ENCODE measurements at regions not wholly inside any gene's neighbourhood (a gene's known extent, or its start where the extent isn't known, plus 50 kb on each side); places are given as distances from the start of the nearest gene placed in this dataset.

DNA sequence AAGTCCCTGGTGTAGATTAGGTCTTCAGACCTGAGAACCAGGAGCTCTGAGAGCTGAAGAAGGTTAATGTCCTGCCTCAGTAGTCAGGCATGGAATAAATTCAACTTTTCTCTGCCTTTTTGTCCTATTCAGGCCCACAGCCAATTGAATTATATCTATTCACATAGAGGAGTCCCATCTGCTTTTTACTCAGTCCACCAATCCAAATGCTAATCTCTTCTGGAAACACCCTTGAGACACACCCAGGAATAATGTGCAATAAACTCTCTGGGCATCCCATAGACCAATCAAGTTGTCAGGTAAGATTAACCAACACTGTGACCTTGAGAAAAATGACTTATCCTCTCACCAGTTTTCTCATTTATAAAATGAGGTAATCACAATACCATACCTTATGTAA is 129.4 kb downstream of the MEX3B start:
- TF ChIP-seq, protein P1, sequence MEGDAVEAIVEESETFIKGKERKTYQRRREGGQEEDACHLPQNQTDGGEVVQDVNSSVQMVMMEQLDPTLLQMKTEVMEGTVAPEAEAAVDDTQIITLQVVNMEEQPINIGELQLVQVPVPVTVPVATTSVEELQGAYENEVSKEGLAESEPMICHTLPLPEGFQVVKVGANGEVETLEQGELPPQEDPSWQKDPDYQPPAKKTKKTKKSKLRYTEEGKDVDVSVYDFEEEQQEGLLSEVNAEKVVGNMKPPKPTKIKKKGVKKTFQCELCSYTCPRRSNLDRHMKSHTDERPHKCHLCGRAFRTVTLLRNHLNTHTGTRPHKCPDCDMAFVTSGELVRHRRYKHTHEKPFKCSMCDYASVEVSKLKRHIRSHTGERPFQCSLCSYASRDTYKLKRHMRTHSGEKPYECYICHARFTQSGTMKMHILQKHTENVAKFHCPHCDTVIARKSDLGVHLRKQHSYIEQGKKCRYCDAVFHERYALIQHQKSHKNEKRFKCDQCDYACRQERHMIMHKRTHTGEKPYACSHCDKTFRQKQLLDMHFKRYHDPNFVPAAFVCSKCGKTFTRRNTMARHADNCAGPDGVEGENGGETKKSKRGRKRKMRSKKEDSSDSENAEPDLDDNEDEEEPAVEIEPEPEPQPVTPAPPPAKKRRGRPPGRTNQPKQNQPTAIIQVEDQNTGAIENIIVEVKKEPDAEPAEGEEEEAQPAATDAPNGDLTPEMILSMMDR (IDR thresholded peaks at IDR 0.05; ENCODE audit: extremely low read depth, insufficient read depth, missing control alignments): no peak
- in situ Hi-C loops (cut with MboI; ENCODE audit: low pct_unique_long_range_greater_than_20kb, low sequenced_read_pairs, unreplicated experiment): no loop called here
- no peak for DNase-seq (ENCODE audit: low spot score)

DNA sequence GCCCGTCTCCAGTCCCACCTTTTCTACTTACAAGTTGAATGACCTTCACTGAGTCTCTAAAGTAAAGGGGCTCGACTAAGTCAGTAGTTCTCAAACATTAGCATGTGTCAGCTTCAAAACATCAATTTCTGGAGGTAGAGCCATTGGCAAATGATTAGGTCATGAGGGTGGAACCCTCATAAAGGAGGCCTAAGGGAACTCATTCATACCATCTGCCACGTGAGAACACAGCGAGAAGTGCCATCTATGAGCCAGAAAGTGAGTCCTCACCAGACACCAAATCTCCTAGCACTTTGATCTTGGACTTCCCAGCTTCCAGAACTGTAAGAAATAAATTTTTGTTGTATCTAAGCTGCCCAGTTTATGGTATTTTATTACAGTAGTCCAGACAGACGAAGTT is 129.8 kb downstream of the MEX3B start:
- TF ChIP-seq, protein P1 (IDR thresholded peaks at IDR 0.05; ENCODE audit: extremely low read depth, insufficient read depth, missing control alignments): no peak
- in situ Hi-C loops (cut with MboI; ENCODE audit: low pct_unique_long_range_greater_than_20kb, low sequenced_read_pairs, unreplicated experiment): no loop called here
- DNase-seq (ENCODE audit: low spot score): no peak

DNA sequence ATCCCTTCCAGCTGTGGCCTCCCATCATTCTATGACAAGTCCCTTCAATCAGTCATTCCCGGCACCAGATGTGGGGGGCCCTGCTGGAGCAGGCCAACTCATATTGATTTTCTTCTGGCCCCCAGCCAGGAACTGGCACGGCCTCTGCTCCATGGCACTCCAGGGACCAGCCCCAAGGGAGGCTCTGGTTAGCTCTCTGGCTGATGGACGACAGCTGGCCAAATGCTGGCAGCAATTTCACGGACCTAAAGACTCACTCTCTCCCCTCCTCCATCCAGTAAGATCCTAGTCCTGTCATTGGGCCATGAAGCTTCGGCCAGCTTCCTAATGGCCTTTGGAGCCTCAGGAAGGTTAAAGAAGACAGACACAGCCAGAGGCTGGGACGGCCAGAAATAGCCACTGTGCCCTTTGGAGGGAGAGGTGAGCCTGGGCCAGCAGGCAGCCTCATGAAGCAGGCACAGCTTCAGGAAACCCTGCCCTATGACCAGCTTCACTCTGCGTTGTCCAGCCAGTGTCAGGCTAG is 131.0 kb downstream of the MEX3B start:
- in situ Hi-C loops (cut with MboI; ENCODE audit: low pct_unique_long_range_greater_than_20kb, low sequenced_read_pairs, unreplicated experiment): no loop called here
- no peak for DNase-seq (ENCODE audit: low spot score)
- TF ChIP-seq, protein P1 (IDR thresholded peaks at IDR 0.05; ENCODE audit: extremely low read depth, insufficient read depth, missing control alignments): no peak

DNA sequence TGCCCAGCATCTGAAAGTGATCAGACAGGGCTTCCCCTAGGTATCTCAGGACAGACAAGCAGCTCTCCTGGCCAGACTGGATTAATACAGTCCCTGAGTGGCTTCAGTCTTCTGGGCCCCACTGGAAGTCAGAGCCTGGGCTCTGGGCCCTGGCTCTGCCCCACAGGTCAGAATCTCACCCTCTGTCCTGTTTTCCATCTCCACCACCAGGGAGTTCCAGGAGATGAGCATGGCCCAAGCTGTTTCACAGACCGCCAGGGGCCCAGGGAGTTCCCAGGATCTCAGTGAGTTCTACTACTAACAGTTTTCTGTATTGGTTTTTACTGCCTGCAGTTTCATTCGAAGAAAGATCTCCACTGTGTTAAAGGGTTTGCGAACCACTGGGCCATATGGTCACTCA is 131.5 kb downstream of the MEX3B start:
- in situ Hi-C loops (cut with MboI; ENCODE audit: low pct_unique_long_range_greater_than_20kb, low sequenced_read_pairs, unreplicated experiment): no loop called here
- TF ChIP-seq, protein P1 (IDR thresholded peaks at IDR 0.05; ENCODE audit: extremely low read depth, insufficient read depth, missing control alignments): no peak
- DNase-seq (ENCODE audit: low spot score): no peak

DNA sequence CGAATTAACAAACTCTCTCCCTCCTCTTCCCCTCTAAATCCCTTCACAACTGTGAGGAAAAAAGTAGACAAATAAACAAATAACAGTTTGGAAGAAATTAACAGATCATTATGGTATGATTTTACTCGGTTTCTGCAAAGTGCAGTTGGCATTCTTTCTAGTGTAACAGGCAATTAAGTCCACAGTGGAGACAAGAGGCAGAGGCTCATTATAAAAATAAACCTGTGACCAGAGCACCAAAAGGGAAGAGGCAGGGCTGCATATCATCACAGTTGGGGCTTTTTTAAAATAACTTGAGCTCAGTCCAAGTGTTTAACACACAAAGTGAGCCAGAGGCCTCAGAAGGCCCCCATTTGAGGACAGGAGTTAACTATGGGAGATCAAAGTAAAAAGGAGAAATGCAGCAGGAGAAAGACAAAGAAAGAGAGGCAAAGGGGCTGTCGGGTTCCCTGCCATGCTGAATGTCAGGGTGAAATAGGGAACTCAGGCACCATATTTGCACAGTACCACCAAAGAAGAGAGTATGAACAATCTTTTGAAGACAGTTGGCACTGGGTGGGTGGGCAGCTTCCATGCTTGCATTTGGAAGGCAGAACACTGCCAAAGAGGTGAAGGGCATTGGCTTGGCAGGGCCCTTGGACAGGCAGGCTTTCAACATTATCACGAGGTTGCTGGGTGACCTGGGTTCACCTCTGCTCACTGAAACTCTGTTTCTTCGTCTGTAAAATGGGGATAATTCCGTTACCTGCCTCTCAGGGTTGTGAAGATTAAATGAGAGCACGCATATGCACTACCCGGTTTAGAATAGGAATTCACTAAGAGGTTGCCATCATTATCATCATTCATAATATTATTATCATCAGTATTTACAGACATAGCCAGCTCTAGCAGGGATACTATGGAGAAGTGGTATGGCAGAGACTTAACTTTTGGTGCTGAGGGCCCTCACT is 134.5 kb downstream of the MEX3B start:
- TF ChIP-seq, protein P1 (IDR thresholded peaks at IDR 0.05; ENCODE audit: extremely low read depth, insufficient read depth, missing control alignments): no peak
- DNase-seq (ENCODE audit: low spot score): no peak
- in situ Hi-C loops (cut with MboI; ENCODE audit: low pct_unique_long_range_greater_than_20kb, low sequenced_read_pairs, unreplicated experiment): no loop called here

DNA sequence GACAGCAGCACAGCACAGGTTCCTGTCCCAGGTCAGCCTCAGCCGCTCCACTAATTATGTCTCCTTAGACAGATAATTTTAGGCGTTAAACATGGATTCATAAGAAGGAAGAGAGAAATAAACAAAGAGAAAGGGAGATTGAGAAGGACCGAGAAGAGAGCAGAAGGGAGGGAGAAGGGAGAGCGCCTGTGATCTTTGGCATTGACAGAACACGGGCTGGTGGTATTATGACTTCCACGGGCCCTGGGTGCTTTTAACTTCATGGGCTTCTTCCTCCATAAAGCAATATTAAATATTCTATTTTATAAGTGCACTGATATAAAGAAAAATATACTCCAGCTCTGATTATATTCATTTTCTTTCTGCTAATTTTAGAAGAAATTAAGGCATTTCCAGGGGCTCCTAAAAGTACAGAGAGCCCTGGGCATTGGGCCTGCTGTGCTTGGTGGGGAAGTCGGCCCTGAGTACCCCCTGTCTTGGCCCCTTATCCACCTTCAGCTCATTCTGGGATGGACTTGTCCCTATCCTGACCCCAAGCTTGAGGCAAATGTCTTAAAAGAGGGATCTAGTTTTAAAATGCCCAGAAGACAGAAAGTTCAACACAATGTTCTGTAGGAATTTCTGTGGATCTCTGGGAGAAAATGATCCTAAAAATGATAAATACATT is 135.3 kb downstream of the MEX3B start:
- in situ Hi-C loops (cut with MboI; ENCODE audit: low pct_unique_long_range_greater_than_20kb, low sequenced_read_pairs, unreplicated experiment): no loop called here
- DNase-seq (ENCODE audit: low spot score): no peak
- TF ChIP-seq, protein P1 (IDR thresholded peaks at IDR 0.05; ENCODE audit: extremely low read depth, insufficient read depth, missing control alignments): no peak
